K562 (cell line): ENCODE measurements at regions not wholly inside any gene's neighbourhood (a gene's known extent, or its start where the extent isn't known, plus 50 kb on each side); places are given as distances from the start of the nearest gene placed in this dataset.

ENCODE experiments used
- CEBPB ChIP-seq: fragments of 450-650 bp; IDR thresholded peaks from 2 replicates; pipeline ENCODE4 v1.6.1; 2016; ENCODE audit warnings: missing genetic modification characterization, missing compliant biosample characterization
- MYBL2 ChIP-seq, 2 experiments: fragments of 450-650 bp in 1 of 2; sonication (generic) in 1 of 2; formaldehyde crosslinking in 1 of 2; IDR thresholded peaks; 2 replicates each; pipeline versions ENCODE4 v1.6.1 to v1.8.1; 2017 to 2022; ENCODE audit warnings: borderline replicate concordance in 1 of 2, inconsistent platforms in 1 of 2, low read depth in 1 of 2, mild to moderate bottlenecking in 1 of 2, missing genetic modification reagents in 1 of 2, moderate library complexity in 1 of 2
- PHF8 ChIP-seq: fragments of 200-600 bp; sonication (generic); IDR thresholded peaks from 2 replicates; pipeline ENCODE4 v1.6.1; 2012; ENCODE audit warnings: mixed run types, mild to moderate bottlenecking, inconsistent platforms, low read length, moderate library complexity, borderline replicate concordance
- SMARCE1 ChIP-seq: fragments of 450-650 bp; IDR thresholded peaks from 2 replicates; pipeline ENCODE4 v1.7.1; 2016; ENCODE audit warnings: mild to moderate bottlenecking
- SRSF7 ChIP-seq: fragments of 200-400 bp; formaldehyde crosslinking; optimal IDR thresholded peaks from 2 replicates; pipeline ENCODE3; 2017; ENCODE audit warnings: mild to moderate bottlenecking, low read depth, low read length
- ZNF384 ChIP-seq: IDR thresholded peaks from 2 replicates; pipeline ENCODE4 v1.6.1; 2012; ENCODE audit warnings: low read depth, low read length, improper control_type of control experiment
- ZNF512 ChIP-seq: IDR thresholded peaks from 2 replicates; pipeline ENCODE4 v1.6.1; 2016; ENCODE audit warnings: missing genetic modification characterization, missing compliant biosample characterization
- TF ChIP-seq, protein P1 (sequence below), 2 experiments: IDR thresholded peaks; 2 replicates each; pipeline ENCODE4 v1.6.1; 2011; ENCODE audit warnings: borderline replicate concordance in 1 of 2, control low read depth in 1 of 2, low read depth in 1 of 2, low read length in 1 of 2, mild to moderate bottlenecking in 1 of 2, mixed read lengths in 1 of 2, moderate library complexity in 1 of 2; ENCODE audit not compliant: insufficient read depth in 1 of 2, insufficient read length in 1 of 2, poor library complexity in 1 of 2, severe bottlenecking in 1 of 2; ENCODE audit errors: extremely low read depth in 1 of 2
- TF ChIP-seq, protein P2 (sequence below): fragments of 450-650 bp; formaldehyde crosslinking; conservative IDR thresholded peaks from 2 replicates; pipeline ENCODE4 v1.4.0; 2022; ENCODE audit warnings: mild to moderate bottlenecking, missing genetic modification characterization
- TF ChIP-seq, protein P3 (sequence below), 2 experiments: fragments of 450-650 bp; formaldehyde crosslinking in 1 of 2; IDR thresholded peaks; 2 replicates each; pipeline versions ENCODE4 v1.4.0 to v1.6.1; 2014 to 2020; ENCODE audit warnings: mild to moderate bottlenecking in 2 of 2, borderline replicate concordance in 1 of 2, low read depth in 1 of 2

- TF ChIP-seq ZNF512 (tag) (peak; percentile 53; the same call in 1 of the 2 replicates), CEBPB (tag) (peak; percentile 62), PHF8 (no peak), ZNF384 (no peak), SRSF7 (no peak), SMARCE1 (0 out of 2 replicates have a peak, but pooled peaks have one; percentile 19), MYBL2 (IDR thresholded peaks at IDR 0.05; ENCODE audit: low read depth) (no peak), MYBL2 (CRISPR knock-in tag; IDR thresholded peaks at IDR 0.05; ENCODE audit: borderline replicate concordance) (no peak)
- TF ChIP-seq, protein P1, sequence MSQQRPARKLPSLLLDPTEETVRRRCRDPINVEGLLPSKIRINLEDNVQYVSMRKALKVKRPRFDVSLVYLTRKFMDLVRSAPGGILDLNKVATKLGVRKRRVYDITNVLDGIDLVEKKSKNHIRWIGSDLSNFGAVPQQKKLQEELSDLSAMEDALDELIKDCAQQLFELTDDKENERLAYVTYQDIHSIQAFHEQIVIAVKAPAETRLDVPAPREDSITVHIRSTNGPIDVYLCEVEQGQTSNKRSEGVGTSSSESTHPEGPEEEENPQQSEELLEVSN (IDR thresholded peaks at IDR 0.05; ENCODE audit: borderline replicate concordance in 1 of 2, extremely low read depth in 1 of 2, insufficient read depth in 1 of 2, insufficient read length in 1 of 2, low read depth in 1 of 2, low read length in 1 of 2, poor library complexity in 1 of 2, severe bottlenecking in 1 of 2): peak; percentile 43 to 88
- TF ChIP-seq, protein P2, sequence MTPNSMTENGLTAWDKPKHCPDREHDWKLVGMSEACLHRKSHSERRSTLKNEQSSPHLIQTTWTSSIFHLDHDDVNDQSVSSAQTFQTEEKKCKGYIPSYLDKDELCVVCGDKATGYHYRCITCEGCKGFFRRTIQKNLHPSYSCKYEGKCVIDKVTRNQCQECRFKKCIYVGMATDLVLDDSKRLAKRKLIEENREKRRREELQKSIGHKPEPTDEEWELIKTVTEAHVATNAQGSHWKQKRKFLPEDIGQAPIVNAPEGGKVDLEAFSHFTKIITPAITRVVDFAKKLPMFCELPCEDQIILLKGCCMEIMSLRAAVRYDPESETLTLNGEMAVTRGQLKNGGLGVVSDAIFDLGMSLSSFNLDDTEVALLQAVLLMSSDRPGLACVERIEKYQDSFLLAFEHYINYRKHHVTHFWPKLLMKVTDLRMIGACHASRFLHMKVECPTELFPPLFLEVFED (CRISPR knock-in tag): no peak
- TF ChIP-seq, protein P3, sequence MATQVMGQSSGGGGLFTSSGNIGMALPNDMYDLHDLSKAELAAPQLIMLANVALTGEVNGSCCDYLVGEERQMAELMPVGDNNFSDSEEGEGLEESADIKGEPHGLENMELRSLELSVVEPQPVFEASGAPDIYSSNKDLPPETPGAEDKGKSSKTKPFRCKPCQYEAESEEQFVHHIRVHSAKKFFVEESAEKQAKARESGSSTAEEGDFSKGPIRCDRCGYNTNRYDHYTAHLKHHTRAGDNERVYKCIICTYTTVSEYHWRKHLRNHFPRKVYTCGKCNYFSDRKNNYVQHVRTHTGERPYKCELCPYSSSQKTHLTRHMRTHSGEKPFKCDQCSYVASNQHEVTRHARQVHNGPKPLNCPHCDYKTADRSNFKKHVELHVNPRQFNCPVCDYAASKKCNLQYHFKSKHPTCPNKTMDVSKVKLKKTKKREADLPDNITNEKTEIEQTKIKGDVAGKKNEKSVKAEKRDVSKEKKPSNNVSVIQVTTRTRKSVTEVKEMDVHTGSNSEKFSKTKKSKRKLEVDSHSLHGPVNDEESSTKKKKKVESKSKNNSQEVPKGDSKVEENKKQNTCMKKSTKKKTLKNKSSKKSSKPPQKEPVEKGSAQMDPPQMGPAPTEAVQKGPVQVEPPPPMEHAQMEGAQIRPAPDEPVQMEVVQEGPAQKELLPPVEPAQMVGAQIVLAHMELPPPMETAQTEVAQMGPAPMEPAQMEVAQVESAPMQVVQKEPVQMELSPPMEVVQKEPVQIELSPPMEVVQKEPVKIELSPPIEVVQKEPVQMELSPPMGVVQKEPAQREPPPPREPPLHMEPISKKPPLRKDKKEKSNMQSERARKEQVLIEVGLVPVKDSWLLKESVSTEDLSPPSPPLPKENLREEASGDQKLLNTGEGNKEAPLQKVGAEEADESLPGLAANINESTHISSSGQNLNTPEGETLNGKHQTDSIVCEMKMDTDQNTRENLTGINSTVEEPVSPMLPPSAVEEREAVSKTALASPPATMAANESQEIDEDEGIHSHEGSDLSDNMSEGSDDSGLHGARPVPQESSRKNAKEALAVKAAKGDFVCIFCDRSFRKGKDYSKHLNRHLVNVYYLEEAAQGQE (IDR thresholded peaks at IDR 0.05; ENCODE audit: borderline replicate concordance): peak; percentile 31; the same call in 1 of the 2 replicates
- TF ChIP-seq, protein P3 (CRISPR knock-in tag; IDR thresholded peaks at IDR 0.05; ENCODE audit: low read depth): no peak
Observed at GRCh38 chr1:199959033-199959774, 68.3 kb upstream of the NR5A2 start (continued).
